GM19372 (cell line): ENCODE measurements at regions not wholly inside any gene's neighbourhood (a gene's known extent, or its start where the extent isn't known, plus 50 kb on each side); places are given as distances from the start of the nearest gene placed in this dataset.
"Not testable (repeated sequence)": the region's sequence is repeated elsewhere in the genome, so short reads cannot be mapped to it uniquely, and the experiment has no call there.

Source experiments
- ATAC-seq: cut with Tn5 transposase; IDR thresholded peaks from one replicate; pipeline ENCODE4 v1.9.1; 2021; ENCODE audit warnings: mild to moderate bottlenecking, low read depth, moderate library complexity; ENCODE audit not compliant: unreplicated experiment

- no peak for ATAC-seq
These were observed 327.0 kb upstream of the ZC3H15 start for GRCh38 chr2:186159101-186159500.

- no peak for ATAC-seq
These were observed 321.7 kb upstream of the ZC3H15 start for GRCh38 chr2:186164325-186164724.

- ATAC-seq = no peak
These were observed 315.4 kb upstream of the ZC3H15 start for GRCh38 chr2:186170693-186171092.

- no peak for ATAC-seq
These were observed 304.4 kb upstream of the ZC3H15 start for GRCh38 chr2:186181625-186182024.

GRCh38 chr2:186182366-186182765 lies 303.7 kb upstream of the ZC3H15 start:
- ATAC-seq = not testable (repeated sequence)

- ATAC-seq = no peak
These were observed 302.7 kb upstream of the ZC3H15 start for GRCh38 chr2:186183406-186183805.

GRCh38 chr2:186187854-186188253 lies 298.2 kb upstream of the ZC3H15 start:
- ATAC-seq = no peak

- ATAC-seq = no peak
These were observed 296.2 kb upstream of the ZC3H15 start for GRCh38 chr2:186189816-186190215.

GRCh38 chr2:186195696-186196095 lies 290.4 kb upstream of the ZC3H15 start:
- ATAC-seq = no peak

GRCh38 chr2:186197955-186198354 lies 288.1 kb upstream of the ZC3H15 start:
- ATAC-seq = no peak

- no peak for ATAC-seq
These were observed 287.0 kb upstream of the ZC3H15 start for GRCh38 chr2:186199029-186199428.

GRCh38 chr2:186201371-186201770 lies 284.7 kb upstream of the ZC3H15 start:
- no peak for ATAC-seq

- ATAC-seq = no peak
These were observed 280.7 kb upstream of the ZC3H15 start for GRCh38 chr2:186205254-186205911.

- no peak for ATAC-seq
These were observed 276.5 kb upstream of the ZC3H15 start for GRCh38 chr2:186209532-186209931.

- no peak for ATAC-seq
These were observed 265.7 kb upstream of the ZC3H15 start for GRCh38 chr2:186220409-186220808.

GRCh38 chr2:186229265-186229664 lies 256.8 kb upstream of the ZC3H15 start:
- ATAC-seq = no peak

- no peak for ATAC-seq
These were observed 244.2 kb upstream of the ZC3H15 start for GRCh38 chr2:186241874-186242273.

GRCh38 chr2:186254759-186255158 lies 231.3 kb upstream of the ZC3H15 start:
- ATAC-seq = no peak

GRCh38 chr2:186255823-186256222 lies 230.2 kb upstream of the ZC3H15 start:
- no peak for ATAC-seq

GRCh38 chr2:186256540-186256939 lies 229.5 kb upstream of the ZC3H15 start:
- no peak for ATAC-seq

- no peak for ATAC-seq
These were observed 222.3 kb upstream of the ZC3H15 start for GRCh38 chr2:186263673-186264250.

- ATAC-seq = no peak
These were observed 216.5 kb upstream of the ZC3H15 start for GRCh38 chr2:186269536-186269935.
